IMR-90 (cell line): ENCODE measurements at regions not wholly inside any gene's neighbourhood (a gene's known extent, or its start where the extent isn't known, plus 50 kb on each side); places are given as distances from the start of the nearest gene placed in this dataset.

Experiments used
- ATAC-seq: fragments of 200-7000 bp; cut with Tn5 transposase; 2 replicates; pipeline ENCODE4 v1.9.1; 2020; ENCODE audit warnings: low read depth, mild to moderate bottlenecking, moderate library complexity
- BruUV-seq: library from RNA; stranded (reverse); fragments of 400-500 nt; replicated peaks from 2 replicates; lab custom pipeline; 2021; lab: Mats Ljungman, UMichigan
- CTCF ChIA-PET: fragments of 300-600 bp; formaldehyde crosslinking; extraction: SDS; loops from one replicate; lab custom pipeline; 2021; ENCODE audit warnings: antibody characterized with exemption; lab: Yijun Ruan, JAX
- POLR2A ChIA-PET: fragments of 300-600 bp; sonication (Branson Sonifier 250); formaldehyde crosslinking; loops from one replicate; lab custom pipeline; 2022; ENCODE audit warnings: antibody characterized with exemption; ENCODE audit not compliant: unreplicated experiment; lab: Charles Lee
- DNase-seq: peaks from one replicate; pipeline ENCODE4 v3.0.0; 2013
- H2AFZ ChIP-seq: replicated peaks from 2 replicates; pipeline ENCODE3; 2013; ENCODE audit warnings: low read length, mild to moderate bottlenecking; ENCODE audit not compliant: poor library complexity
- H2AK5ac ChIP-seq: 2 replicates; pipeline ENCODE4 v1.6.1; 2013; ENCODE audit warnings: low read depth, low read length, inconsistent platforms
- H2AK9ac ChIP-seq: replicated peaks from 2 replicates; pipeline ENCODE3; 2013; ENCODE audit warnings: mild to moderate bottlenecking, low read depth, low read length, moderate library complexity; ENCODE audit not compliant: poor library complexity
- H2BK120ac ChIP-seq: 2 replicates; pipeline ENCODE4 v1.6.1; 2013; ENCODE audit warnings: low read depth, low read length, inconsistent platforms
- H2BK15ac ChIP-seq: 3 replicates; pipeline ENCODE4 v1.6.1; 2013; ENCODE audit warnings: low read depth, low read length, inconsistent platforms
- H2BK20ac ChIP-seq: 2 replicates; pipeline ENCODE4 v1.6.1; 2013; ENCODE audit warnings: low read depth, mild to moderate bottlenecking, inconsistent platforms, low read length, moderate library complexity
- H2BK5ac ChIP-seq: 2 replicates; pipeline ENCODE4 v1.6.1; 2013; ENCODE audit warnings: mild to moderate bottlenecking, low read depth, low read length, inconsistent platforms; ENCODE audit not compliant: poor library complexity, severe bottlenecking
- H3K14ac ChIP-seq: replicated peaks from 2 replicates; pipeline ENCODE4 v1.6.1; 2013; ENCODE audit warnings: low read depth, low read length, inconsistent platforms
- H3K18ac ChIP-seq: 2 replicates; pipeline ENCODE4 v1.6.1; 2013; ENCODE audit warnings: low read depth, low read length, control low read depth
- H3K23ac ChIP-seq: 2 replicates; pipeline ENCODE4 v1.6.1; 2013; ENCODE audit warnings: low read depth, low read length, inconsistent platforms
- H3K27ac ChIP-seq: 2 replicates; pipeline ENCODE4 v1.5.1; 2013; ENCODE audit warnings: mild to moderate bottlenecking, control low read depth, low read length; ENCODE audit not compliant: insufficient read depth
- H3K27me3 ChIP-seq: 2 replicates; pipeline ENCODE4 v1.6.1; 2013; ENCODE audit warnings: low read length; ENCODE audit not compliant: control insufficient read depth, insufficient read depth
- H3K36me3 ChIP-seq: 2 replicates; pipeline ENCODE4 v1.6.1; 2013; ENCODE audit warnings: low read length, mixed read lengths; ENCODE audit not compliant: control insufficient read depth, insufficient read depth
- H3K4ac ChIP-seq: 2 replicates; pipeline ENCODE4 v1.6.1; 2013; ENCODE audit warnings: low read depth, low read length, inconsistent platforms
- H3K4me1 ChIP-seq: 2 replicates; pipeline ENCODE4 v1.6.1; 2013; ENCODE audit warnings: low read length, mixed read lengths; ENCODE audit not compliant: control insufficient read depth, insufficient read depth
- H3K4me2 ChIP-seq: 2 replicates; pipeline ENCODE4 v1.6.1; 2013; ENCODE audit warnings: low read depth, mild to moderate bottlenecking, control low read depth, low read length, moderate library complexity
- H3K4me3 ChIP-seq: 2 replicates; pipeline ENCODE4 v1.5.1; 2013; ENCODE audit warnings: low read depth, mild to moderate bottlenecking, control low read depth, low read length, moderate library complexity; ENCODE audit not compliant: insufficient read depth
- H3K56ac ChIP-seq: 2 replicates; pipeline ENCODE4 v1.6.1; 2013; ENCODE audit warnings: low read length, inconsistent platforms; ENCODE audit not compliant: insufficient read depth; ENCODE audit errors: extremely low read depth
- H3K79me1 ChIP-seq, 2 experiments: 2 replicates each; pipeline ENCODE4 v1.6.1; 2013; ENCODE audit warnings: low read length in 2 of 2, inconsistent platforms in 1 of 2, low read depth in 1 of 2
- H3K9ac ChIP-seq: 2 replicates; pipeline ENCODE4 v1.6.1; 2013; ENCODE audit warnings: low read depth, low read length, control low read depth
- H3K9me1 ChIP-seq: 2 replicates; pipeline ENCODE4 v1.6.1; 2013; ENCODE audit warnings: low read length, inconsistent platforms; ENCODE audit not compliant: insufficient read depth
- H3K9me3 ChIP-seq: 2 replicates; pipeline ENCODE4 v1.6.1; 2013; ENCODE audit warnings: low read length; ENCODE audit not compliant: control insufficient read depth, insufficient read depth
- H4K20me1 ChIP-seq: 2 replicates; pipeline ENCODE4 v1.6.1; 2013; ENCODE audit warnings: low read length, inconsistent platforms; ENCODE audit not compliant: insufficient read depth
- H4K5ac ChIP-seq: 2 replicates; pipeline ENCODE4 v1.6.1; 2013; ENCODE audit warnings: mild to moderate bottlenecking, low read depth, low read length, control low read depth
- H4K8ac ChIP-seq, 2 experiments: 2 replicates each; pipeline ENCODE4 v1.6.1; 2013; ENCODE audit warnings: low read depth in 2 of 2, low read length in 2 of 2, control low read depth in 1 of 2, inconsistent platforms in 1 of 2
- H4K91ac ChIP-seq: 2 replicates; pipeline ENCODE4 v1.6.1; 2013; ENCODE audit warnings: low read depth, low read length, inconsistent platforms; ENCODE audit not compliant: insufficient read depth
- FOS ChIP-seq: fragments of 150-350 bp; IDR thresholded peaks from 2 replicates; pipeline ENCODE4 v1.6.1; 2016; ENCODE audit warnings: low read depth, low read length
- MXI1 ChIP-seq: IDR thresholded peaks from 2 replicates; pipeline ENCODE4 v1.6.1; 2012; ENCODE audit warnings: low read depth, mild to moderate bottlenecking, low read length, moderate library complexity, borderline replicate concordance
- POLR2A ChIP-seq: IDR thresholded peaks from 2 replicates; pipeline ENCODE4 v1.6.1; 2012; ENCODE audit warnings: mild to moderate bottlenecking, low read depth, low read length
- RAD21 ChIP-seq: IDR thresholded peaks from 2 replicates; pipeline ENCODE4 v1.6.1; 2012; ENCODE audit warnings: low read length, improper control_type of control experiment
- SMC3 ChIP-seq: fragments of 150-350 bp; IDR thresholded peaks from 2 replicates; pipeline ENCODE4 v1.6.1; 2016; ENCODE audit warnings: low read depth, mild to moderate bottlenecking, antibody characterized with exemption, low read length, moderate library complexity
- WGBS, 2 experiments: methylation state at CpG; one replicate each; pipeline versions ENCODE4 v1.1.5 to v1.1.7; 2013; ENCODE audit warnings: missing lambda C conversion rate in 2 of 2; ENCODE audit not compliant: insufficient read length in 1 of 2; ENCODE audit errors: extremely low coverage in 2 of 2; 5-methylcytosine and 5-hydroxymethylcytosine counted together
- dilution Hi-C: fragments of 300-500 bp; cut with HindIII; formaldehyde crosslinking; loops from one replicate; pipeline ENCODE4 v1.14.3; 2018; ENCODE audit warnings: low sequenced_read_pairs; ENCODE audit not compliant: unreplicated experiment
- in situ Hi-C: fragments of 300-500 bp; cut with MboI; formaldehyde crosslinking; loops from 3 replicates; pipeline ENCODE4 v1.14.3; 2019; ENCODE audit warnings: low sequenced_read_pairs, inconsistent platforms, mixed read lengths
- intact Hi-C: fragments of 100-400 bp; cut with micrococcal nuclease; formaldehyde crosslinking; loops from 2 replicates; pipeline ENCODE4 v1.10.0; 2022
- TF ChIP-seq, protein P1 (sequence below): conservative IDR thresholded peaks from 2 replicates; pipeline ENCODE4 v1.5.1; 2012; ENCODE audit warnings: mild to moderate bottlenecking, low read depth, low read length, improper control_type of control experiment
- TF ChIP-seq, protein P2 (sequence below): fragments of 150-350 bp; IDR thresholded peaks from 2 replicates; pipeline ENCODE4 v1.6.1; 2017; ENCODE audit warnings: mild to moderate bottlenecking, antibody characterized with exemption, low read length, low read depth

DNA sequence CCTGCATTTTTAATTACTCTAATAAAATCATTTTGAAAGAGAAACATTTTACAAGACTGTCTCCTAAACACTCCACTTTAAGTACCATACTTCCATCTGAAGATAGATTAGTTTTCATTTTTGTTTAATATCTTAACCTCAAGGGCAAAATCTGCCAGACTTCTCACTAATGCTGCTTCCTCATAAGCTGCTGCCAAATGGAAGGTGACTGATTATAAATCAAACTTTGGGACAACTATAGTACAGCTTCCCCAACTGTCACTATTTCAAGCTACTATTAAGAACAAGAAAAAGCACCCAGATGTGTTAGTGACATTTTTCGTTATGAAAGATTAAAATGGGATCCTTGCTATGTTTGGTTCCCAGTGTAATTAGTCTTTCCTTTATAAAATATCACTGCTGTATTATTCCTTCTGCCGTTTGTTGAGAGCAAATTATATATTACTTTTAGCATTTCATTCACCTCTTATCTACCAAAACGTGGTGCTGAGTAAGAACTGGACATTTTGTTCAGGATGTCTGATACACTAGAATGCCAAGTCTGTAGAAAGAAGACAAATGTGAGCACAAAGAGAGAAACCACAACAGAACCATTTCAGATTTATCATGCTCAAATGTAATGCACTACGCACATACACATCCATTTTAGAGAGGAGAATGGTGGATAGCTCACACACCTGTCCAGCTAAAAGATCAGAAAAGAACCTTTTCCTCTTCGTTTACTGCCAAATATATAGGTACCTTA lies 312.2 kb upstream of the C11orf87 start:
- no peak overlapping the region for H2BK15ac ChIP-seq
- peaks cover 3% of the 10 kb centered on the region; the same call in 1 of the 2 replicates for H3K4me1 ChIP-seq
- no peak overlapping the region for H2BK5ac ChIP-seq
- no peak overlapping the region for H3K56ac ChIP-seq
- H3K9ac ChIP-seq = no peak overlapping the region
- no peak overlapping the region for H2AK9ac ChIP-seq
- TF ChIP-seq FOS = no peak
- TF ChIP-seq SMC3 = no peak
- TF ChIP-seq MXI1 = no peak
- TF ChIP-seq, protein P1, sequence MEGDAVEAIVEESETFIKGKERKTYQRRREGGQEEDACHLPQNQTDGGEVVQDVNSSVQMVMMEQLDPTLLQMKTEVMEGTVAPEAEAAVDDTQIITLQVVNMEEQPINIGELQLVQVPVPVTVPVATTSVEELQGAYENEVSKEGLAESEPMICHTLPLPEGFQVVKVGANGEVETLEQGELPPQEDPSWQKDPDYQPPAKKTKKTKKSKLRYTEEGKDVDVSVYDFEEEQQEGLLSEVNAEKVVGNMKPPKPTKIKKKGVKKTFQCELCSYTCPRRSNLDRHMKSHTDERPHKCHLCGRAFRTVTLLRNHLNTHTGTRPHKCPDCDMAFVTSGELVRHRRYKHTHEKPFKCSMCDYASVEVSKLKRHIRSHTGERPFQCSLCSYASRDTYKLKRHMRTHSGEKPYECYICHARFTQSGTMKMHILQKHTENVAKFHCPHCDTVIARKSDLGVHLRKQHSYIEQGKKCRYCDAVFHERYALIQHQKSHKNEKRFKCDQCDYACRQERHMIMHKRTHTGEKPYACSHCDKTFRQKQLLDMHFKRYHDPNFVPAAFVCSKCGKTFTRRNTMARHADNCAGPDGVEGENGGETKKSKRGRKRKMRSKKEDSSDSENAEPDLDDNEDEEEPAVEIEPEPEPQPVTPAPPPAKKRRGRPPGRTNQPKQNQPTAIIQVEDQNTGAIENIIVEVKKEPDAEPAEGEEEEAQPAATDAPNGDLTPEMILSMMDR = no peak
- TF ChIP-seq, protein P2, sequence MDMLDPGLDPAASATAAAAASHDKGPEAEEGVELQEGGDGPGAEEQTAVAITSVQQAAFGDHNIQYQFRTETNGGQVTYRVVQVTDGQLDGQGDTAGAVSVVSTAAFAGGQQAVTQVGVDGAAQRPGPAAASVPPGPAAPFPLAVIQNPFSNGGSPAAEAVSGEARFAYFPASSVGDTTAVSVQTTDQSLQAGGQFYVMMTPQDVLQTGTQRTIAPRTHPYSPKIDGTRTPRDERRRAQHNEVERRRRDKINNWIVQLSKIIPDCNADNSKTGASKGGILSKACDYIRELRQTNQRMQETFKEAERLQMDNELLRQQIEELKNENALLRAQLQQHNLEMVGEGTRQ = no peak
- TF ChIP-seq POLR2A = no peak
- no peak for TF ChIP-seq RAD21
- H3K18ac ChIP-seq = no peak overlapping the region
- H4K91ac ChIP-seq = no peak overlapping the region
- no peak overlapping the region for H3K14ac ChIP-seq
- H2AFZ ChIP-seq = no peak overlapping the region
- no peak overlapping the region for H2BK20ac ChIP-seq
- H2AK5ac ChIP-seq = no peak overlapping the region
- H4K20me1 ChIP-seq = no peaks in the 10 kb centered on the region
- ChIA-PET POLR2A (no interaction called here), CTCF (no interaction called here)
- no peak overlapping the region for H4K5ac ChIP-seq
- H3K4me2 ChIP-seq = no peak overlapping the region
- DNase-seq (no peak), ATAC-seq (no peak)
- no TSS peak for BruUV-seq
- H3K9me3 ChIP-seq = no peaks in the 10 kb centered on the region
- no peak overlapping the region for H4K8ac ChIP-seq
- no peak overlapping the region for H3K4me3 ChIP-seq
- H3K4ac ChIP-seq = no peak overlapping the region
- no peak overlapping the region for H3K23ac ChIP-seq
- H3K36me3 ChIP-seq = no peaks in the 10 kb centered on the region
- peaks cover 2% of the 10 kb centered on the region for H3K27me3 ChIP-seq
- H3K9me1 ChIP-seq = no peaks in the 10 kb centered on the region
- no peak overlapping the region for H3K27ac ChIP-seq
- H2BK120ac ChIP-seq = no peak overlapping the region
- intact Hi-C loops (no loop called here), dilution Hi-C loops (no loop called here), in situ Hi-C loops (no loop called here)
- WGBS, 2 experiments = no CpG with 5 or more reads among the region's 5 CpGs
- H3K79me1 ChIP-seq = no peaks in the 10 kb centered on the region
